MV-4-11 (cell line): ENCODE measurements at regions not wholly inside any gene's neighbourhood (a gene's known extent, or its start where the extent isn't known, plus 50 kb on each side); places are given as distances from the start of the nearest gene placed in this dataset.
A peak's percentile ranks its signal among the peaks of the same experiment; 100 is the strongest.

Experiments
- DNase-seq: peaks from one replicate; lab custom pipeline; 2025; lab: John Stamatoyannopoulos, UW

GRCh38 chr22:44592126-44592823, 94.2 kb upstream of the RTL6 start:
- DNase-seq, result peak; percentile 20

DNA sequence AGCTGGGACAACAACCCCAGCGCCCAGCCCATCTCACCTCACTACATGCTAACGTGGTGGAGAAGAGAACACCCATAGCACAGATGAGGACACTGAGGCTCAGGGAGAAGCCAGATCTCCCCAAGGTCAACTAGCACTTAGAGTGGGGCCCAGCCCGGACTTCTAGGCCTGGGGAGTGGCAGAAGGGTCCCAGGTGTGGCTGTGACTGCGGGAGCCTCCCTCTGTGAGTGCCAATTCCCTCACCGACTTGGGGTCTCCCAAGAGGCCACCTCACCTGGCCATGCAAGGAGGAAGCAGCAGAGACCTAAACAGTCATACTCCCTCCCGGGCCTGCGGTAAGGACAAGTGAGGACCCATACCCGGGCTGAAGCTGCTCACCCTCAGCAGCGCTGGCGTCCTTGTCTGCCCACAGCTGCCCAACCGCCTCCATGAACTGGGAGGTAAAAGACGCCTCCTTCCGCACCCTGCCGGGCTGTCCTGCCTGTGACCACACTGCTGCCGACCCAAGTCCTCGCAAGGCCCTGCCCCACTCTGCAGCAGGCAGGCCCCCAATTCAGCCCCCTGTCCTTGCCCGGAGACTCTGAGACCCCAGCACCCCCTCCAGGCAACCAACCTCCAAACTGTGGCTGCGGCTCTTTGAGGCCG, 93.2 kb upstream of the RTL6 start:
- no peak for DNase-seq

DNA sequence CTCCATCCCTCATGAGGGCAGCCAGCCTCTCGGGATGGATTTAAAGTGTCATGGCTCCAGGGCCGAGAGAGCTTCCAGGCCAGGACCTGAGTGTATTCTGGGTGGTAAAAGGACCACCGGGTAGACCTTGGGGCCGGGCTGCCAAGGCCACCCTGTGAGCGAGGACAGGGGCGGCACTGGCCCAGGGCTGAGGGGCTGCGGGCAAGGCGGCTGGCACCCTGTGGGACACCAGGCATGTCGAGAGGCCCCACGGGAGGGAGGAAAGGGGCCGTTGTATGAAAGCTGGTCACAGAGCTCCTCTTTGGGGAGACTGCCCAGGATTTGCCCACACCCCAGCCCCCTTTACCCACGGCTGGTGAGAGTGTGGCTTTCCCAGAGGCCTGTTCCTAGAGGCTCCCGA, 92.3 kb upstream of the RTL6 start:
- no peak for DNase-seq

DNA sequence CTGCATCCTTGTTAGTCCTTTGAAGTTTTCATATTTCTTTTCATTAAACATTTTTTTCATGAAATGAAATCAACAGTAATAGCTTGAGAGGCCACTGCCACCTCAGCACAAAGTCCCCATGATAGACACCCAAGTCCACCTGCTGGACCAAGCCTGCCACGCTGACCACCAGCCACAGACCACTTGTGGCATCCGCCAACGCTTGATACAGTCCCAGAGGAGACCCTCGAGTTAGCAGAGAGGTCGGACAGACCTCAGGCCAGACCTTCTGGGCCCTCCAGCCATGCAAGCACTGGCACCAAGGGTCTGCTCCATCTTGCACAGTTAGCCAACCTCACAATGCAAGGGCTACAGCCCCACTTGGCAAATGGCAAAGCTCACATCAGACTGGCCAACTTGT, 91.8 kb upstream of the RTL6 start:
- DNase-seq, result no peak

- DNase-seq, result no peak
These were observed 90.3 kb upstream of the RTL6 start for GRCh38 chr22:44588348-44588747.

- no peak for DNase-seq
These were observed 89.8 kb upstream of the RTL6 start for GRCh38 chr22:44587737-44588310.

GRCh38 chr22:44586999-44587736, 89.1 kb upstream of the RTL6 start:
- DNase-seq, result no peak

GRCh38 chr22:44586351-44586990, 88.4 kb upstream of the RTL6 start:
- no peak for DNase-seq

- no peak for DNase-seq
These were observed 87.7 kb upstream of the RTL6 start for GRCh38 chr22:44585559-44586350.

GRCh38 chr22:44584256-44584902, 86.3 kb upstream of the RTL6 start:
- no peak for DNase-seq

DNA sequence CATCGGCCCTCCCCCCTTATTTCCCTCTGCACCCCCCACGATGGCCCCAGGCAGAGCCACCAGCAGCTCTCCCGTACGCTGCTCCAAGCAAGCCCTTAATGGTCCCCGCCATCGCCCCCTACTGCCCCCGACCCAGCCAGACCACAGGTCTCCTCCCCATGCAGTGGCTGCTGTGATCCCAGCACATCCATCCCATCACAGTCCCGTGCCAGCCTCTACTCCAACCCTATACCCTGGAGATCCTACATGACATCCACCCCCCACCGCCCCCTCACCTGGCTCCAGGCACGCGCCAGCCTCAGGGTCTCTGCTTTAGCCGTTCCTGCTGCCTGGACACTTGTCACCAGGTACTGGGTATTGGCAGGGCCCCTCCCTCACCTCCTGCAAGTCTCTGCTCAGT, 85.8 kb upstream of the RTL6 start:
- no peak for DNase-seq

DNA sequence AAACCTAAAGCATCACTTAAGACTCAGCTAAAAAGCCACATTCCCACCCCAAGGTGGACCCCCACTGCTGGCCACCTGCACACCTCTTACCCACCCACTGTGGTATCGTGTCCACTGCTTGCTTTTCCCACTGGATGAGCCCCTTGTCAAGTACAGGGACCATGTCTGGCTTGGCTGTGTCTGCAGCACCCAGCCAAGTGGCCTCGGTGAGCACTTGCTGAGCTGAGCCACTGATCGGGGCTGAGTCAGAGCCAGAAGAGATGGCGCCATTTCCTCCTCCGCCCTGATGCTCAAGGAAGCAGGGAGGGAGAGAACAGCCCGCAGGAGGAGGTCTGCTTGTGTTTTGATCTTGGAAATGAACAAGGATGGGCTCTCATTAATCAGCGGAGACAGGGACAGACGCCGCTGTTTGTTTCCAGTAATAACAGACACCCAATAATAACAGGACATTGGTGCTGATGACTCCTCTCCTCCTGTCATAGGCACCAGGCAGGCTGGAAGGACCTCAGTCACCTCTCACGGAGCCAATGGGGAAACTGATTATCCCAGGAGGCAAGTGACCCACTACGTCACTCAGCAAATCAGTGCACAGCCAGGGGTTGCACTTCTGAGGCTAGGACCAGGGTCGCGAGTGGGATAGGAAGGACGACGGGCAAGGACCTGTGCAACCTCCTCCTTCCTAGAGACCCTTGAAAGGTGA, 85.2 kb upstream of the RTL6 start:
- DNase-seq, result peak; percentile 19

- no peak for DNase-seq
These were observed 84.0 kb upstream of the RTL6 start for GRCh38 chr22:44582016-44582415.

GRCh38 chr22:44581096-44581435, 83.0 kb upstream of the RTL6 start:
- DNase-seq, result no peak

- no peak for DNase-seq
These were observed 82.4 kb upstream of the RTL6 start for GRCh38 chr22:44580176-44581095.

- no peak for DNase-seq
These were observed 80.6 kb upstream of the RTL6 start for GRCh38 chr22:44578516-44579230.

GRCh38 chr22:44578110-44578457, 80.1 kb upstream of the RTL6 start:
- no peak for DNase-seq

GRCh38 chr22:44577391-44578109, 79.5 kb upstream of the RTL6 start:
- DNase-seq, result peak; percentile 2
